AG04450 (cell line): ENCODE measurements at regions not wholly inside any gene's neighbourhood (a gene's known extent, or its start where the extent isn't known, plus 50 kb on each side); places are given as distances from the start of the nearest gene placed in this dataset.

Experiments used
- CTCF ChIA-PET: fragments of 300-600, 350-600 bp; formaldehyde crosslinking; extraction: SDS; loops from one replicate; lab custom pipeline; 2022; ENCODE audit warnings: antibody characterized with exemption, inconsistent platforms; lab: Charles Lee
- POLR2A ChIA-PET: fragments of 350-600 bp; formaldehyde crosslinking; extraction: SDS; loops from one replicate; lab custom pipeline; 2021; ENCODE audit warnings: antibody characterized with exemption, inconsistent platforms; lab: Yijun Ruan, JAX
- DNase-seq: peaks from one replicate; pipeline ENCODE4 v3.0.0-alpha.2; 2011; ENCODE audit warnings: low read depth, low spot score
- H3K27ac ChIP-seq: one replicate; pipeline ENCODE4 v1.5.1; 2012; ENCODE audit warnings: low read depth, low read length, control low read depth
- H3K27me3 ChIP-seq: one replicate; pipeline ENCODE4 v1.6.0; 2012; ENCODE audit warnings: low read length; ENCODE audit not compliant: control insufficient read depth, insufficient read depth
- H3K4me3 ChIP-seq: 2 replicates; pipeline ENCODE4 v1.5.1; 2011; ENCODE audit warnings: mild to moderate bottlenecking, low read depth, low read length, control low read depth
- H3K9me3 ChIP-seq: 2 replicates; pipeline ENCODE4 v1.5.1; 2012; ENCODE audit warnings: low read length; ENCODE audit not compliant: control insufficient read depth, insufficient read depth
- CTCF ChIP-seq: IDR thresholded peaks from 2 replicates; pipeline ENCODE4 v1.5.1; 2011; ENCODE audit warnings: low read depth, low read length, control low read depth, inconsistent platforms

GRCh38 chr9:129342591-129343423, 164.7 kb upstream of the IER5L start:
- POLR2A ChIA-PET, result interaction anchor here (0.6 to 0.9 kb wide), 2 partner anchors 22 to 24 kb away, joined by 3 read pairs; no protein-coding TSS in a partner anchor

GRCh38 chr9:129341987-129342348, 163.9 kb upstream of the IER5L start:
- H3K27ac ChIP-seq, result no peak overlapping the region
- H3K27me3 ChIP-seq, result no peaks in the 10 kb centered on the region
- POLR2A ChIA-PET, result interaction anchor here (0.6 to 1.5 kb wide), 2 partner anchors 24 to 164 kb away, joined by 3 read pairs; partner anchors contain the start of gene IER5L
- CTCF ChIA-PET, result no interaction called here
- H3K4me3 ChIP-seq, result no peak overlapping the region
- no peak for TF ChIP-seq CTCF
- DNase-seq, result no peak
- H3K9me3 ChIP-seq, result no peaks in the 10 kb centered on the region; the same call in 1 of the 2 replicates

More at GRCh38 chr9:129342591-129343423, 164.7 kb upstream of the IER5L start:
- CTCF ChIA-PET, result interaction anchor here (1.0 kb wide), 1 partner anchor 200 kb away, joined by 3 read pairs; no protein-coding TSS in a partner anchor
- no peak for DNase-seq
- no peaks in the 10 kb centered on the region for H3K27me3 ChIP-seq
- no peak for TF ChIP-seq CTCF
- H3K4me3 ChIP-seq, result no peak overlapping the region
- H3K9me3 ChIP-seq, result no peaks in the 10 kb centered on the region; the same call in 1 of the 2 replicates
- H3K27ac ChIP-seq, result no peak overlapping the region

GRCh38 chr9:129341171-129341986, 163.3 kb upstream of the IER5L start:
- POLR2A ChIA-PET, result interaction anchor here (1.5 kb wide), 1 partner anchor 163 kb away, joined by 3 read pairs; the partner anchor contains the start of gene IER5L
- Histone ChIP-seq H3K27ac (no peak overlapping the region), H3K27me3 (no peaks in the 10 kb centered on the region), H3K4me3 (no peak overlapping the region), H3K9me3 (no peaks in the 10 kb centered on the region; the same call in 1 of the 2 replicates)
- no peak for DNase-seq
- no peak for TF ChIP-seq CTCF
- CTCF ChIA-PET, result no interaction called here

GRCh38 chr9:129340427-129341170, 162.5 kb upstream of the IER5L start:
- Histone ChIP-seq H3K9me3 (no peaks in the 10 kb centered on the region; the same call in 1 of the 2 replicates), H3K4me3 (no peak overlapping the region), H3K27me3 (no peaks in the 10 kb centered on the region), H3K27ac (no peak overlapping the region)
- no peak for DNase-seq
- CTCF ChIA-PET, result no interaction called here
- POLR2A ChIA-PET, result interaction anchor here (1.5 kb wide), 1 partner anchor 162 kb away, joined by 3 read pairs; the partner anchor contains the start of gene IER5L
- no peak for TF ChIP-seq CTCF
